Hematopoietic multipotent progenitor cell treated with erythropoietin and hydrocortisone succinate and interleukin-3 and kit ligand, for 6 days (in vitro differentiated cells): ENCODE measurements at regions not wholly inside any gene's neighbourhood (a gene's known extent, or its start where the extent isn't known, plus 50 kb on each side); places are given as distances from the start of the nearest gene placed in this dataset.
"Not testable (repeated sequence)": the region's sequence is repeated elsewhere in the genome, so short reads cannot be mapped to it uniquely, and the experiment has no call there.

Experiments used
- DNase-seq: peaks from one replicate; pipeline ENCODE4 v3.0.0-alpha.2; 2015

DNA sequence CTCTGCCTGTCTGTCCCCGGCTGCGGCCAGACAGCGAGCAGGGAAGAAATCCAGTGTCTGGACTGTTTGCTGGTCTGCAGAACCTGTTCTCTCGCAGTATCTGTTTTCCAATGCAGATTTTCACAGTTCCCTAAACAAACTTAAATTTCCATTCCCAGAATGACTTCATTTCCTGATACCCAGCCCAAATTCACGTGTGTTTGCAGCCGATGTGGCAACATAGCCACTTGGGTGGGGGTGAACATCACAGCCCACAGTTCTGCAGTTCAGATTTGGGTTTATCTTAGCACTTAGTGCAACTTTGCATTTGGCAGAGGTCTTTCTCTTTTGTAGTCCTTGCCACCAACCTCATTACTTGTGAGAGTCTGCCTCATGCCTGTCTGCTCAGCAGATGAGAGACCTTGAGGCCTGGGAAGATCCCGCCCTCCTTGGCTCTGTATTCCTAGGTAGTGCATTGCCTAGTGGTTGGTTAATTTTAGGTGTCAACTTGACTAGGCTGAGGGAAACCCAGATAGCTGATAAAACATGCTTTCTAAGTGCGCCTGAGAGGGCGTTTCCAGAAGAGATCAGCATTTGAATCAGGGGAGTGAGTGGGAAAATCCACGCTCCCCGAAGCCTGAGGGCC is 122.8 kb upstream of the FAM20C start:
- not testable (repeated sequence) for DNase-seq

DNA sequence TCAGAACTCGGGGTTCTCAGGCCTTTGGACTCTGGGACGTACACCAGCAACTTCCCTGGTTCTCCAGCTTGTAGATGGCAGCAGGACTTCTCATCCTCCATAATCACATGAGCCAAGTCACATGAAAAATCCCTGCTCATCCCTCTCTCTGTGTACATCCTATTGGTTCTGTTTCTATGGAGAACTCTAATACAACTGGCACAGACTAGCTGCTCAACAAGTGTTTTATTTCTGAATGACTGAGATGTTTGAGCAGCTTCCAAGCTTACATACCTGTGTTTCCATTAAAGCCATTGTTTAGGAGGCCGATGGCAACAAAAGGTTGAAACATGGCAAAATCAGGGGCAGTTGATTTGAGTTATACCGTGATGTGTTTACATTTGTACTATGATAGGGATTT is 122.2 kb upstream of the FAM20C start:
- DNase-seq, result not testable (repeated sequence)

- not testable (repeated sequence) for DNase-seq
Measured at GRCh38 chr7:70989-71388, 121.4 kb upstream of the FAM20C start.

DNA sequence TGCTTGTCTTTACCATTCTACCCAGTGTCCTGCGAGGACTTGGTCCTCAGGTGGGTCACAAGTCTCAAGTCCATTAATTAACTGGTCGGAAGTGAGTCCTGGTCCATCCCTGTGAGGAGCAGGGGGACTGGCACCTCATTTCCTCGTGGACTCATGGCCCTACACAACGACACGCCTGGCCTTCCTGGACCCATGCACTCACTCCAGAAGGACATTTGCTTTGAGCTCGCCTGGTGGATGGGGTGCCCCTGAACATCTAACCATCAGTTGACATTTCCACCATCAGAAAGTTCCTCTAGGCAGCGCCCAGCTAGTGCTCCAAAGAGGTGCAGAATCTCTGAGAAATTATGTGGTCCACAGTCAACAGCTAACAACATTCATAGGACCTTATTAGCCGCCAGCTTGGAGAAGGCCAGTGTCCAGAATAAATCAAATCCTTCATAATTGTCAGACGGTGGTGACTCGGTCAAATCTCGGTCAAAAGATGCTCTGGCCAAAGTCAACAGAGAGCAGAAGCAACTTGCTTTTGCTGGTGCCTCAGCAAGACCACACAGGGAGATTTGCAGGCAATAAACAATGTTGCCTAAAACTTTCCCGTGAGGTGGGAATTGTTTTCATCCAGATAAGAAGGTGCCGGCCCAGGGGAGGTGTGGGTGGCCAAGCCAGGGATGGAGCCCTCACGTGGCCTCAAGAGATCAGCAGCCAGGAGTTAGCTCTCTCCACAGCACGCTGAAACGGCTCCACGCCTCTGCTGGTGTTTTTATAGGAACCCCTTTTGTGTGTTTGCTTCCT is 119.9 kb upstream of the FAM20C start:
- DNase-seq, result not testable (repeated sequence)

GRCh38 chr7:73058-73331 is 119.4 kb upstream of the FAM20C start:
- not testable (repeated sequence) for DNase-seq

DNA sequence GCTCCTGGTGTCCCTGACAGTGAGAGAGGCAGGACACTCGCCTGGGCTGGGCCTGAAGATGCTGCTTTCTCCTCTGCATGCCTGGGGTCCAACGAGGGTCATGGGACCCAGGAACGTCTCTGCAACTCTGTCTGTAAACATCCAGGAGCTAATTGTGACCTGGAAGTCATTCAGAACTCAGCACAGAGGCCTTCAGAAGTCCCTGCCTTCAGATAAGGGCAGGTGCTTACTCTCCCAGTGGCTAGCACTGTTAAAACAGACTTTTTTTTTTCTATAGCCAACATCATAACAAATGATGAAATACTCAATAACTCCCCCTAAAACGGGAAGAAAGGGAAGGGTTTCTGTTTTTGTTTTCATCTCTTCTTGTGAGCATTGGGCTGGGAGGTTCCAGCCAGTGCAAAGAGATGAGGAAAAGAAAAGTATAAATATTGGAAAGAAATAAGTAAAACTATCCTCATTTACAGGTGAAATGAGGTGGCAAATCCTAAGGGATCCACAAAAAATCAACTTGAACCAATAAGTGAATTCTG is 118.3 kb upstream of the FAM20C start:
- not testable (repeated sequence) for DNase-seq

- not testable (repeated sequence) for DNase-seq
Measured at GRCh38 chr7:75511-75910, 116.9 kb upstream of the FAM20C start.

- not testable (repeated sequence) for DNase-seq
Measured at GRCh38 chr7:76202-76601, 116.2 kb upstream of the FAM20C start.

DNA sequence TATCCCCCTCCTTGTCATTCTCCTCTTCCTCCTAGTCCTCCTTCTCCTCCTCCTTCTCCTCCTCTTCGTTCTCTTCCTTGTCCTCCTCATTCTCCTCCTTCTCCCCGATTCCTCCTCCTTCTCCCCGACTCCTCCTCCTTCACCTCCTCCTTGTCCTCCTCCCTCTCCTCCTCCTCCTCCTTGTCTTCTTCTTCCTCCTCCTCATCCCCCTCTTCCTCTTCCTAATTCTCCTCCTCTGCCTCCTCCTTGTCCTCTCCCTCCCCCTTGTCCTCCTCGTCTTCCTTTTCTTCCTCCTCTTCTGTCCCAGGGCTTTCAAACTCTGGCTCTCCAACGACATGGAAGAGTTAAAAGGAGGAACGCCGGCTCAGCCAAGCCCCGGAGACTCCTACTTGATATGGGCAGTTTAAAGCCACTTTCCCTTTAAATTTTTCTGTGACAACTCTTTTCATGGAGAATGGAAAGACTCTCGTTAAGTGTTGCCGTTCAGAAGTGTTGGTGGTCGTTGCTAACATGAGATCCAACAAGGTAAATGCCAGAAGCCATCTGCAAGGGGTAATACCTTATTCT is 115.5 kb upstream of the FAM20C start:
- DNase-seq, result not testable (repeated sequence)

DNA sequence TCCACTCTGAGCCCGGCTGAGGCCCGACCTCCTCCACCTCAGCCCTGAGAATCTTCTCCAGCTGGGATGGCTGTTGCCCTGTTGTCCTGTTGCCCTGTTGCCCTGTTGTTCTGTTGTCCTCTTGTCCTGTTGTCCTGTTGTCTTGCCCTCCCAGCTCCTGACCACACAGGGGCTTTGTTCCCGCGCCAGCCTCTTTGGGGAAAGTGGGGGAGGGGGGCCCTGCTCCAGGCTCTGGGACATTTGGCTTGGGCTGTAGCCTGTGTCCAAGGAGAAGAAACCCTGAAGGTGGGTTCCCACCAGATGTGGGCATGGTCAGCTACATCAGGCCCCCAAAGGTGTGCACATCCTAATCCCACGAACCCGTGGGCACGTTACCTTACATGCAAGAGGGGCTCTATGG is 113.5 kb upstream of the FAM20C start:
- not testable (repeated sequence) for DNase-seq

- DNase-seq, result not testable (repeated sequence)
Measured at GRCh38 chr7:79400-80055, 112.8 kb upstream of the FAM20C start.

DNA sequence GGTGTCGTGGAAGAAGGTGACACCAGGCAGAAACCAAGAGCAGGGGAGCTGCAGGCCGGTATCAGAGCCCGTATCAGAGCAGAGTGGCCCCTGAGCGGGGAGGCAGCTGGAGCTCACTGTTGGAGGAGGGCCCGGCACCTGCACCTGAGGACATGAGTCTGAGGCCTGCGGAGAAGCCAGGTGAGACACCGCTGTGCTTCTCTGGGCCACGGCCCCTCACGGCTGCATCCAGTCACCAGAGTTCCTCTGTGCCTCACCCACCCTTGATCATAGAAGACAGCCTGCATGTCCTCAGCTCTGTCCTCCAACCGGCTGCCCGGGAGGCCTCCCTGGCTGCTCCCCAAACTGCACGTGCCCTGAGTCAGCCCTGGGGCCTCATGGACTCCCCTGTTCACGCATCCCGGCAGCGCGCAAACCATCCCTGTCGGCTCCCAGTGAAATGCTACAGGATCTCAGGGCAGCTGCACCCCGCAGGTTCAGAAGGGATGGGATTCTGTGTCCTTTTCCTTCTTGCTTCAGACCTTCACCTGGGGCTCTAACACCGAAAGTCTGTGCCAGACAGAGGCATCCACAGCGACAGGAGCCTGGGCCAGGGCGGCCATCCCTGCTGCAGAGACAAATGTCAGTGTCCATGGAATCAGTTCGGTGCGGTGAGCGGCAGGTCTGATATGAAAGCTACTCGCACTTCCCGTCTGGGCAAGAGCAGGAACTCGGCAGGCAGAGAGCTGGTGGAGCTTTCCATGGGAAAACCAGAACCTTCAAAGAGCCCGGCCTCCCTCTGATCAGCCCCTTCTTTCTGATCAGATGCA is 111.9 kb upstream of the FAM20C start:
- DNase-seq, result no peak

- DNase-seq, result no peak
Measured at GRCh38 chr7:81068-81925, 111.1 kb upstream of the FAM20C start.

GRCh38 chr7:81926-82756 is 110.2 kb upstream of the FAM20C start:
- DNase-seq, result no peak

DNA sequence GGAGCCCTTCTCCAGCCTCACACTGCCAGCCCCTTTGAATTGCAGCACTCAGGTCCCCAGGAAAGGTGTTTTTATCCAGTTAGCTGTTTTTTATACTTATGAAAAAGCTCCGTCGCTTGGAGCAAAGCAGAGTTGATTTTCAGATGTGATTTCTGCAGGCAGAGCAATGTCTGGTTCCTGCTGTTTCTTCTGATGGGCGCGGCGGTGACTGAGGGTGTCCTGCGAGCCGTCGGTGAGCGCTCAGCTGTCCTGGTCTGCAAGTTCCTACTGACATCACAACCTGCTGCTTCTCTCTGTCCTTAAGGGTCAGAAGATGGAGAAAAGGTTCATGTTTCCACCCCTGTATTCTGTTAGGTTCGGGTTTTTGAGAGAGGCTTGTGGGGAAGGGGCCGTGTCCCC is 109.6 kb upstream of the FAM20C start:
- DNase-seq, result no peak

- no peak for DNase-seq
Measured at GRCh38 chr7:83441-83840, 108.9 kb upstream of the FAM20C start.

DNA sequence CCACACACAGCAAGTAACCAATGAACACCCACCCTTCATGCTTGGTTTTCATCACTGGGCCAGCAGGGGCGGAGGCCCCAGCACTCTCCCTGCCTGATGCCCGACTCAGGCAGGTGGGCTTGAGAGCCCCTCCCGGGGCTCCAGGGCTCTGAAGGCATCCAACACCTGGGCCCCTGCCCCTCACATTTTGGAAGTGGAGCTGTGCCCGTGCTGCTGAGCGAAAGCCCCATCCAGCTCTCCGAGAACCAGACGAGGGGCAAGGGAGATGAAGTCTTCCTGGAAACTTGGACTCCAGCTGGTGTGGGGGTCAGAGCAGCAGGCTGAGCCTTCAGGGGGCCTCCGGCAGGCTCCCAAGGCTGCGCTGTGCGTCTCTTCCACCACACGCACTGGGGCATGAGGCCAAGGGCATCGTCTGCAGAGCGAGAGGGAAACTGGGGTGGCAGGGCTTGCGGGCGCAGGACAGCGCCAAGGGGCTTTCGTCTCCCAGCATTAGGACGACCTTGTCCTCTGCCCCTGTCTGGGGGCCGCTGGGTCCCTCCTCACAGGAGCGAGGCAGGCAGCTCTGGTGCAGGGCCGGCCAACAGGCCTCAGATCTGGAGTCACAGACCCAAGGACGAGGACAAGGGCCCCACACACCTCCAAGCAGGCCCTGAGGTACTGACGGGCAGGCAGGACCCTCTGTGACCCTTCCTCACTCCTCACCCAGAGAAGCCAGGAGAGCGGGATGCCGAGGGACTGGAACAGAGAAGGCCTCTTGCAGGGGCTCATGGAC is 108.3 kb upstream of the FAM20C start:
- no peak for DNase-seq

DNA sequence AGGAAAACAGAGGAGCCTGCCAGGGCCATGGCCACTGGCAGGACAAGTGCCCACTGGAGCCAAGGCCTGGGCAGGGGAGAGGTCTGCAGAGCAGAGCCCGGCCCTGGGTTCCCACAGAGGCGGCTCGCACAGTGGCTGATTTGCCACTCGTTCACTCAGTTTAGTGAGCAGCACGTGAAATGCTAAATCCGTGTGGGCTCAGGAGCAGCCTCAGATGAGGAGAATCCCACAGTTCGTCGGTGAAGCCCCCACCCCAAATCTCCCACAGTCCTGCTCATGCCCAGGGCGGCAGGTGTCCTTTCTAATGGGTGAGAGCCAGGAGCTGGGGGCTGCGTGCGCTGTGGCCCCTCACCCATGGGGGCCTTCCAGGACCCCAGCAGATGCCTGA is 107.7 kb upstream of the FAM20C start:
- DNase-seq, result no peak

DNA sequence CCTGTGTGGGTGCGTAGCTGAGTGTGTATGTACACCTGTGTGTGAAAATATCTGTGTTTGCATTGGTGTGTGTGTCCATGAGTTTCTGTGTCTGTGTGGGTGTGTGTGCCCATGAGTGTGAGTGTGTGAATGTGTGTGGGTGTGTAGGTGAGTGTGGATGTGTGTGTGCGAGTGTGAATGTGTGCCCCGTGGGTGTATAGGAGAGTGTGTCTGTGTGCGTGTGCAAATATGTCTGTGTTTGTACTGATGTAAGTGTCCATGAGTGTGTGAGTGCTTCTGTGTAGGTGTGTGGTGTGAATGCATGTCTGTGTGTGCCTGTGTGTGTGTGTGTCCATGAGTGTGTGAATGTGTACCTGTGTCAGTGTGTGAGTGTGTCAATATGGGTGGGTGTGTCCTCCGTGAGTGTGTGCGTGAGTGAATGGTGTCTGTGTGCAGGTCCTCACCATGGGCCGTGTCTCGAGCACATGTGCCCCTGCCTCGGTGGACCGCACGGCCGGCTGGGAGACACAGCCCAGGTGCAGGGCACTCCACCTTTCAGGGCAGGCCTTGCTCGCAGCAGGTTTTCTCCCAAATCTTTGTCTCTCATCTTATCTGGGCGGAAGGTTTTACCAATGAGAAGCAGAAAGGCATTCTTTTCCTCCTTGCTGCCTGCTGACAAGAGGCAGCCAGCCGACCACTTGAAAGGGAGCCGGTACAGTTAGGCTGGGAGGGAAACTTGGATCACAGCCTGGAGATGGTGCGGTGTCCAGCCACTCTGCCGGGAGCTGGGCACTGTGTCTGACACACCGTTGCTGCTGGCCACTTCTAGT is 107.1 kb upstream of the FAM20C start:
- no peak for DNase-seq
